ENCODE measurements at regions not wholly inside any gene's neighbourhood (a gene's known extent, or its start where the extent isn't known, plus 50 kb on each side); places are given as distances from the start of the nearest gene placed in this dataset.
"Not testable (repeated sequence)": the region's sequence is repeated elsewhere in the genome, so short reads cannot be mapped to it uniquely, and the experiment has no call there.

GRCh38 chrX:83954116-83954515 is 93.2 kb downstream of the CYLC1 start:
- H3K27ac ChIP-seq, H3K4me2 ChIP-seq: not testable (repeated sequence)

GRCh38 chrX:83966347-83966746 is 105.4 kb downstream of the CYLC1 start:
- Histone ChIP-seq H3K27me3 (peaks cover 17 to 87% (median 74%) of the 10 kb centered on the region in 11 experiments; a peak in 21 of 22 replicates), H4K20me1 (no peaks in the 10 kb centered on the region), H3K4me2 (no peak overlapping the region), H3K4me1 (no peaks in the 10 kb centered on the region), H3K9ac (no peak overlapping the region), H3K9me3 (replicated peaks in 1 of 11) (no peaks in the 10 kb centered on the region; a peak in 1 of 22 replicates), H3K4me3 (no peak overlapping the region), H3K27ac (no peak overlapping the region), H3K36me3 (no peaks in the 10 kb centered on the region)
- TF ChIP-seq Cebpa-rat (IDR thresholded peaks at IDR 0.05) = no peak

More at GRCh38 chrX:83954116-83954515, 93.2 kb downstream of the CYLC1 start:
- H4K20me1 ChIP-seq; H3K36me3 ChIP-seq; H3K9ac ChIP-seq; H3K9me3 ChIP-seq (replicated peaks in 1 of 11); H3K4me1 ChIP-seq; H3K4me3 ChIP-seq: not testable (repeated sequence)
- peaks cover 33 to 88% (median 81%) of the 10 kb centered on the region in 11 experiments for H3K27me3 ChIP-seq

GRCh38 chrX:83984961-83985360 is 124.0 kb downstream of the CYLC1 start:
- Histone ChIP-seq H3K9ac (no peak overlapping the region), H3K4me2 (no peak overlapping the region), H3K4me3 (no peak overlapping the region), H3K9me3 (replicated peaks in 1 of 11) (peaks cover 0 to 28% (median 10%) of the 10 kb centered on the region in 11 experiments; a peak in 16 of 22 replicates), H3K4me1 (no peaks in the 10 kb centered on the region), H4K20me1 (no peaks in the 10 kb centered on the region), H3K27me3 (peaks cover 4 to 51% (median 35%) of the 10 kb centered on the region in 11 experiments; a peak in 15 of 22 replicates), H3K36me3 (no peaks in the 10 kb centered on the region), H3K27ac (no peak overlapping the region)
- no peak for TF ChIP-seq Cebpa-rat (IDR thresholded peaks at IDR 0.05)

GRCh38 chrX:83990178-83990577 is 129.2 kb downstream of the CYLC1 start:
- not testable (repeated sequence) for H4K20me1 ChIP-seq, H3K4me1 ChIP-seq, H3K36me3 ChIP-seq, H3K9ac ChIP-seq, H3K27ac ChIP-seq, H3K4me3 ChIP-seq, H3K4me2 ChIP-seq
- H3K27me3 ChIP-seq = peaks cover 4 to 48% (median 26%) of the 10 kb centered on the region in 11 experiments; a peak in 17 of 22 replicates
- H3K9me3 ChIP-seq (replicated peaks in 1 of 11) = peaks cover 0 to 20% (median 8%) of the 10 kb centered on the region in 11 experiments; a peak in 16 of 22 replicates

- no peaks in the 10 kb centered on the region for H3K36me3 ChIP-seq
- H4K20me1 ChIP-seq = no peaks in the 10 kb centered on the region; a peak in 2 of 22 replicates
- no peak overlapping the region for H3K9ac ChIP-seq
- no peak overlapping the region for H3K4me3 ChIP-seq
- H3K27ac ChIP-seq = no peak overlapping the region
- TF ChIP-seq Cebpa-rat (IDR thresholded peaks at IDR 0.05) = no peak
- H3K27me3 ChIP-seq = peaks cover 20 to 90% (median 81%) of the 10 kb centered on the region in 11 experiments; a peak in 21 of 22 replicates
- H3K9me3 ChIP-seq (replicated peaks in 1 of 11) = 0 out of 22 replicates have a peak, but pooled peaks cover 0 to 4% (median 0%) of the 10 kb centered on the region in 11 experiments
- H3K4me1 ChIP-seq = no peaks in the 10 kb centered on the region
- no peak overlapping the region for H3K4me2 ChIP-seq
These were observed 136.8 kb downstream of the CYLC1 start for GRCh38 chrX:83997781-83998180.

All from BLaER1 treated with 17β-estradiol and CSF1 and Interleukin-3, amounts not matched to agents 10 nM and 100 nM (cell line).